Hepatocyte (in vitro differentiated cells): ENCODE measurements at regions not wholly inside any gene's neighbourhood (a gene's known extent, or its start where the extent isn't known, plus 50 kb on each side); places are given as distances from the start of the nearest gene placed in this dataset.

Experiments
- CTCF ChIP-seq: fragments of 200-600 bp; sonication (generic); IDR thresholded peaks from 2 replicates; pipeline ENCODE4 v1.5.1; 2016; ENCODE audit warnings: antibody characterized with exemption, mild to moderate bottlenecking; ENCODE audit not compliant: poor library complexity
- EZH2 ChIP-seq: fragments of 200-600 bp; sonication (generic); IDR thresholded peaks from 2 replicates; pipeline ENCODE4 v1.6.1; 2016; ENCODE audit warnings: antibody characterized with exemption, mild to moderate bottlenecking, borderline replicate concordance

GRCh38 chr9:81822967-81823366 is 105.3 kb upstream of the SPATA31D4 start:
- TF ChIP-seq CTCF: no peak
- TF ChIP-seq EZH2: no peak
